ENCODE measurements at regions not wholly inside any gene's neighbourhood (a gene's known extent, or its start where the extent isn't known, plus 50 kb on each side); places are given as distances from the start of the nearest gene placed in this dataset.

GRCh38 chr10:108000365-108000764, 835.9 kb upstream of the SORCS1 start:
- TF ChIP-seq CTCF (IDR thresholded peaks at IDR 0.05; ENCODE audit: poor library complexity) (no peak), EZH2 (IDR thresholded peaks at IDR 0.05; ENCODE audit: borderline replicate concordance) (no peak)
